ENCODE measurements at regions not wholly inside any gene's neighbourhood (a gene's known extent, or its start where the extent isn't known, plus 50 kb on each side); places are given as distances from the start of the nearest gene placed in this dataset.

- TF ChIP-seq CTCF (conservative IDR thresholded peaks at IDR 0.05) (no peak), EZH2 (IDR thresholded peaks at IDR 0.05; ENCODE audit: low read depth) (no peak)
Measured at GRCh38 chr3:124092811-124093210, 100.9 kb upstream of the ROPN1 start.
